H9 (cell line): ENCODE measurements at regions not wholly inside any gene's neighbourhood (a gene's known extent, or its start where the extent isn't known, plus 50 kb on each side); places are given as distances from the start of the nearest gene placed in this dataset.

Source experiments
- DNase-seq: peaks from one replicate; pipeline ENCODE4 v3.0.0-alpha.2; 2017
- H2AFZ ChIP-seq: one replicate; pipeline ENCODE4 v1.6.1; 2013; ENCODE audit warnings: mild to moderate bottlenecking, low read length, control low read depth, moderate library complexity
- H2AK5ac ChIP-seq: 2 replicates; pipeline ENCODE4 v1.6.1; 2013; ENCODE audit warnings: low read length, control low read depth, mixed read lengths; ENCODE audit not compliant: insufficient read length
- H2BK120ac ChIP-seq: one replicate; pipeline ENCODE4 v1.6.1; 2013; ENCODE audit warnings: low read depth, mild to moderate bottlenecking, low read length, control low read depth, inconsistent platforms; ENCODE audit not compliant: poor library complexity, severe bottlenecking
- H2BK12ac ChIP-seq: 2 replicates; pipeline ENCODE4 v1.6.1; 2013; ENCODE audit warnings: low read length, control low read depth, mixed read lengths, low read depth; ENCODE audit not compliant: insufficient read length
- H2BK15ac ChIP-seq: 2 replicates; pipeline ENCODE4 v1.6.1; 2013; ENCODE audit warnings: low read depth, low read length, control low read depth
- H2BK20ac ChIP-seq: one replicate; pipeline ENCODE4 v1.6.1; 2013; ENCODE audit warnings: low read depth, mild to moderate bottlenecking, low read length, control low read depth, inconsistent platforms; ENCODE audit not compliant: poor library complexity, severe bottlenecking
- H2BK5ac ChIP-seq: 2 replicates; pipeline ENCODE4 v1.6.1; 2013; ENCODE audit warnings: low read length, control low read depth, mixed read lengths; ENCODE audit not compliant: insufficient read length
- H3K14ac ChIP-seq: 2 replicates; pipeline ENCODE4 v1.6.1; 2013; ENCODE audit warnings: low read length, control low read depth; ENCODE audit not compliant: insufficient read depth
- H3K18ac ChIP-seq: 2 replicates; pipeline ENCODE4 v1.6.1; 2013; ENCODE audit warnings: low read depth, mild to moderate bottlenecking, mixed read lengths, low read length, control low read depth; ENCODE audit not compliant: insufficient read length
- H3K23ac ChIP-seq: 2 replicates; pipeline ENCODE4 v1.6.1; 2013; ENCODE audit warnings: low read length, control low read depth, mixed read lengths, low read depth; ENCODE audit not compliant: insufficient read length
- H3K23me2 ChIP-seq: 2 replicates; pipeline ENCODE4 v1.6.1; 2013; ENCODE audit warnings: low read depth, mild to moderate bottlenecking, mixed read lengths, low read length, control low read depth; ENCODE audit not compliant: insufficient read length, poor library complexity, severe bottlenecking
- H3K27ac ChIP-seq: 2 replicates; pipeline ENCODE4 v1.5.1; 2013; ENCODE audit warnings: low read length, control low read depth, mixed read lengths, low read depth; ENCODE audit not compliant: insufficient read length
- H3K27me3 ChIP-seq: 2 replicates; pipeline ENCODE4 v1.6.1; 2013; ENCODE audit warnings: low read length, control low read depth, inconsistent platforms; ENCODE audit not compliant: insufficient read depth
- H3K4ac ChIP-seq: 2 replicates; pipeline ENCODE4 v1.6.1; 2013; ENCODE audit warnings: low read depth, mild to moderate bottlenecking, control low read depth, inconsistent platforms, low read length, moderate library complexity
- H3K4me1 ChIP-seq: 2 replicates; pipeline ENCODE4 v1.6.1; 2013; ENCODE audit warnings: low read length, control low read depth, inconsistent platforms; ENCODE audit not compliant: insufficient read depth
- H3K4me2 ChIP-seq: 2 replicates; pipeline ENCODE4 v1.6.1; 2013; ENCODE audit warnings: low read length, control low read depth, mixed read lengths; ENCODE audit not compliant: insufficient read length, insufficient read depth
- H3K56ac ChIP-seq: 2 replicates; pipeline ENCODE4 v1.6.1; 2013; ENCODE audit warnings: low read depth, mild to moderate bottlenecking, mixed read lengths, low read length, control low read depth; ENCODE audit not compliant: insufficient read length
- H3K79me1 ChIP-seq: 2 replicates; pipeline ENCODE4 v1.6.1; 2013; ENCODE audit warnings: low read depth, mild to moderate bottlenecking, moderate library complexity, low read length, control low read depth, inconsistent platforms; ENCODE audit not compliant: insufficient read depth, poor library complexity, severe bottlenecking
- H3K79me2 ChIP-seq: 2 replicates; pipeline ENCODE4 v1.6.1; 2013; ENCODE audit warnings: low read length, control low read depth, inconsistent platforms; ENCODE audit not compliant: insufficient read depth
- H3K9ac ChIP-seq: 2 replicates; pipeline ENCODE4 v1.6.1; 2013; ENCODE audit warnings: low read length, control low read depth, mixed read lengths; ENCODE audit not compliant: insufficient read length; ENCODE audit errors: extremely low read depth
- H3K9me3 ChIP-seq: one replicate; pipeline ENCODE4 v1.6.1; 2013; ENCODE audit warnings: low read depth, low read length, inconsistent platforms; ENCODE audit not compliant: control insufficient read depth
- H3T11ph ChIP-seq: one replicate; pipeline ENCODE4 v1.6.1; 2013; ENCODE audit warnings: mild to moderate bottlenecking, low read length, control low read depth, inconsistent platforms
- H4K20me1 ChIP-seq: one replicate; pipeline ENCODE4 v1.6.1; 2013; ENCODE audit not compliant: control insufficient read depth, insufficient read length, insufficient read depth
- H4K5ac ChIP-seq: 2 replicates; pipeline ENCODE4 v1.6.1; 2013; ENCODE audit warnings: low read depth, mild to moderate bottlenecking, mixed read lengths, low read length, control low read depth; ENCODE audit not compliant: insufficient read length
- H4K8ac ChIP-seq: replicated peaks from 2 replicates; pipeline ENCODE4 v1.6.1; 2013; ENCODE audit warnings: low read length, control low read depth, mixed read lengths, low read depth; ENCODE audit not compliant: insufficient read length
- H4K91ac ChIP-seq: 2 replicates; pipeline ENCODE4 v1.6.1; 2013; ENCODE audit warnings: low read depth, mild to moderate bottlenecking, moderate library complexity, mixed read lengths, low read length, control low read depth; ENCODE audit not compliant: insufficient read length
- H3K27ac Mint-ChIP-seq, 3 experiments: 2 replicates in 2 of 3; 3 replicates in 1 of 3; pipeline ENCODE4 v1.8.0; 2020 to 2021; ENCODE audit warnings: mixed read lengths in 3 of 3, mild to moderate bottlenecking in 1 of 3, moderate library complexity in 1 of 3
- H3K27me3 Mint-ChIP-seq: 2 replicates; pipeline ENCODE4 v1.8.0; 2021; ENCODE audit warnings: low read depth, mild to moderate bottlenecking, moderate library complexity, mixed read lengths
- H3K36me3 Mint-ChIP-seq, 3 experiments: 2 replicates in 2 of 3; 3 replicates in 1 of 3; pipeline ENCODE4 v1.8.0; 2020 to 2021; ENCODE audit warnings: low read depth in 3 of 3, mixed read lengths in 3 of 3; ENCODE audit not compliant: insufficient read depth in 1 of 3
- H3K4me1 Mint-ChIP-seq, 2 experiments: 2 replicates each; pipeline ENCODE4 v1.8.0; 2020; ENCODE audit warnings: mixed read lengths in 2 of 2
- H3K4me3 Mint-ChIP-seq, 2 experiments: 2 replicates in 1 of 2; 3 replicates in 1 of 2; pipeline ENCODE4 v1.8.0; 2020 to 2021; ENCODE audit warnings: mild to moderate bottlenecking in 2 of 2, mixed read lengths in 2 of 2, moderate library complexity in 1 of 2
- H3K9me3 Mint-ChIP-seq, 2 experiments: 2 replicates in 1 of 2; 3 replicates in 1 of 2; pipeline ENCODE4 v1.8.0; 2020; ENCODE audit warnings: mild to moderate bottlenecking in 2 of 2, mixed read lengths in 2 of 2, moderate library complexity in 1 of 2
- CTCF ChIP-seq: fragments of 200-600 bp; sonication (generic); conservative IDR thresholded peaks from 3 replicates; pipeline ENCODE4 v1.8.0; 2021; ENCODE audit warnings: antibody characterized with exemption, mild to moderate bottlenecking
- WGBS: extraction: QIAGEN DNeasy Blood & Tissue Kit; methylation state at CpG from one replicate; pipeline ENCODE4 v1.1.7; 2013; ENCODE audit warnings: missing lambda C conversion rate, low lambda C conversion rate, mixed read lengths; ENCODE audit not compliant: insufficient read length; ENCODE audit errors: extremely low coverage; 5-methylcytosine and 5-hydroxymethylcytosine counted together

DNA sequence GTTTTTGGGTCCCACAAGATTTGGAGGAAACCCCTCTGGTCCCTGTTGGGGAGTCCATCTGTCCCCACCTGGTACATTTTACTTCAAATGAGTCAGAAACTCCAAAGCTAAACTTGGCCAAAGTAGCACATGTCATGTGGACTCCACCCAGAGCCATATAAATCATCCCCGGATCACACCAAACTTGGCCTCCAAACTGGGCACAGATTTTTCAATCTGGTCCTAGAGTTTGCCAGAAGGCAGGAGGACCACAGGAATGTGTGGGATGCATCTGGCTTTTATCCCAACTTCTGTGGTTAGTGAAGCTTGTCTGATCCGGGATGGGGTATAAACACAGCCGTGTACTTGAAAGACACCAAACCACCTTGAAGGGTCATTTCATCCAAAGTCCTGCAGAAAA lies 66.3 kb downstream of the MAT2B start:
- Histone ChIP-seq H2AFZ (no peak overlapping the region), H3K27me3 (no peaks in the 10 kb centered on the region; the same call in 1 of the 2 replicates), H2AK5ac (no peak overlapping the region), H2BK15ac (no peak overlapping the region), H3K4me2 (no peak overlapping the region), H3K9me3 (no peaks in the 10 kb centered on the region), H3K79me2 (no peaks in the 10 kb centered on the region), H3K23ac (no peak overlapping the region), H3K9ac (no peak overlapping the region), H4K5ac (no peak overlapping the region), H3K4ac (no peak overlapping the region), H3K4me1 (peaks cover 2% of the 10 kb centered on the region; the same call in 1 of the 2 replicates), H3K14ac (no peak overlapping the region), H2BK5ac (no peak overlapping the region), H3K27ac (no peak overlapping the region), H2BK120ac (no peak overlapping the region), H4K91ac (no peak overlapping the region), H3T11ph (no peak overlapping the region), H4K8ac (no peak overlapping the region), H2BK12ac (no peak overlapping the region), H3K79me1 (no peaks in the 10 kb centered on the region), H3K23me2 (no peaks in the 10 kb centered on the region), H3K18ac (no peak overlapping the region), H2BK20ac (no peak overlapping the region), H4K20me1 (no peaks in the 10 kb centered on the region), H3K56ac (no peak overlapping the region)
- no peaks in the 10 kb centered on the region for H3K36me3 Mint-ChIP-seq
- H3K9me3 Mint-ChIP-seq = no peaks in the 10 kb centered on the region
- H3K4me1 Mint-ChIP-seq = peaks cover 24 to 26% of the 10 kb centered on the region in 2 experiments
- H3K27me3 Mint-ChIP-seq = peaks cover 23% of the 10 kb centered on the region
- H3K27ac Mint-ChIP-seq = no peak overlapping the region
- no peak overlapping the region for H3K4me3 Mint-ChIP-seq
- DNase-seq = no peak
- TF ChIP-seq CTCF = no peak
- no CpG with 5 or more reads among the region's 3 CpGs for WGBS
